ENCODE measurements at regions not wholly inside any gene's neighbourhood (a gene's known extent, or its start where the extent isn't known, plus 50 kb on each side); places are given as distances from the start of the nearest gene placed in this dataset.
"Not testable (repeated sequence)": the region's sequence is repeated elsewhere in the genome, so short reads cannot be mapped to it uniquely, and the experiment has no call there.

DNA sequence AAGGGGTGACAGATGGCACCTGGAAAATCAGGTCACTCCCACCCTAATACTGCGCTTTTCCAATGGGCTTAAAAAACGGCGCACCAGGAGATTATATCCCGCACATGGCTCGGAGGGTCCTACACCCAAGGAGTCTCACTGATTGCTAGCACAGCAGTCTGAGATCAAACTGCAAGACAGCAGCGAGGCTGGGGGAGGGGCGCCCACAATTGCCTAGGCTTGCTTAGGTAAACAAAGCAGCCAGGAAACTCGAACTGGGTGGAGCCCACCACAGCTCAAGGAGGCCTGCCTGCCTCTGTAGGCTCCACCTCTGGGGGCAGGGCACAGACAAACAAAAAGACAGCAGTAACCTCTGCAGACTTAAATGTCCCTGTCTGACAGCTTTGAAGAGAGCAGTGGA is 205.7 kb upstream of the HTR1E start:
- not testable (repeated sequence) for DNase-seq (ENCODE audit: low spot score)

DNA sequence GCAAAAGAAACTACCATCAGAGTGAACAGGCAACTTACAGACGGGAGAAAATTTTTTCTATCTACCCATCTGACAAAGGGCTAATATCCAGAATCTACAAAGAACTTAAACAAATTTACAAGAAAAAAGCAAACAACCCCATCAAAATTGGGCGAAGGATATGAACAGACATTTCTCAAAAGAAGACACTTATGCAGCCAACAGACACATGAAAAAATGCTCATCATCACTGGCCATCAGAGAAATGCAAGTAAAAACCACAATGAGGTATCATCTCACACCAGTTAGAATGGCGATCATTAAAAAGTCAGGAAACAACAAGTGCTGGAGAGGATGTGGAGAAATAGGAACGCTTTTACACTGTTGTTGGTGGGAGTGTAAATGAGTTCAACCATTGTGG is 206.6 kb upstream of the HTR1E start:
- DNase-seq (ENCODE audit: low spot score) = not testable (repeated sequence)

DNA sequence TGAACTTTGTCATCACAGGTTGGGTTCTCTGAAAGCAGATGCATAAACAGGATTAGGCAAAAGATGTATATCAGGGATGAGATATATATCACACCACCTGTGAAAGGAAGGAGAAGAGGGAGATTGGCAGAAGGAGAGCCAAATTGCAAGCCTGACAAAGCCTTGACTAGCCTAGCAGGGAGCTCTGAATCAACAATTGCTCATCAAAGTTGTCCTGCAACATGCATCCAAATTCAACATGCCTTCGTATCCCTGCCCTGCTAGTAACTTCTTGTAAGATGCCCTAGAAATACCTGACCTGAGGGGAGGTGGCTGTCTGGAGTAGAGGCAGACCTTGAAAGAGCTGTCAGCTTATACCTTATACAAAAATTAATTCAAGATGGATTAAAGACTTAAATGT is 207.1 kb upstream of the HTR1E start:
- no peak for DNase-seq (ENCODE audit: low spot score)

DNA sequence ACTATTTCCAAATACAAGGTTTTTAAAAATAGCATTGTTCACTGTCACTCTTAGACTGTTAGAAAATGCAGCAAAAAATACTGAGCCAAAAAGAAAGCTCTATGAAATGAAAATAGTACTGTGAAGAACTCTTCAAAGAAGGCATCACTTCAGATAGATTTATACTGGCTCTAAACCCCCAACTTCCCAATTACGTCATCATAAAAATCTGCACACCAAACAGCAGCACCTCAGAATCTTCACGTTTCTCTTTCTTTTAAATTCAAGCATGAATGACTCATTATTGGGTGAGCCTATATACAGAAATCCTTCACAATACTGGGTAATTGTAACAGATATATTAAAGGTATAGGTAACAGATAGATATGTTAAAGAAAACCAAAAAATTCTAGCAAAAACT is 208.4 kb upstream of the HTR1E start:
- no peak for DNase-seq (ENCODE audit: low spot score)

DNA sequence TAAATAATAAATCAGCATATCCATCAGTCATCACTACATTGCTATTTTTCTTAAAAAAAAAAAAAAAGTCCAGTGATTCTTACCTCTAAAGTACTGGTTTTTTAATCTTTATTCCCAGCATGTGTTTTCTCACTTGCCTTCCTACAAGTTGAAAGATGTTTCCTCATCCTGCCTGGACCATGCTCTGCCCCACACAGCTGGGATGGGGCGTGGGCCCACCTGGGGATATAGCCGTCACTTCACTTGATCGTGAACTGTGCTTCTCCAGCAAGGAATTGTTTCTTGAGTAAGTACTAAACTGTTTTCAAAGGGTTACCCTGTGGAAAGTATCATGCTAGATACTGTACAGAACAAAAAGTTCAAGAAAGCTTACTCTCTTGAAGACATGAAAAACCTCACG is 212.6 kb upstream of the HTR1E start:
- DNase-seq (ENCODE audit: low spot score) = no peak

DNA sequence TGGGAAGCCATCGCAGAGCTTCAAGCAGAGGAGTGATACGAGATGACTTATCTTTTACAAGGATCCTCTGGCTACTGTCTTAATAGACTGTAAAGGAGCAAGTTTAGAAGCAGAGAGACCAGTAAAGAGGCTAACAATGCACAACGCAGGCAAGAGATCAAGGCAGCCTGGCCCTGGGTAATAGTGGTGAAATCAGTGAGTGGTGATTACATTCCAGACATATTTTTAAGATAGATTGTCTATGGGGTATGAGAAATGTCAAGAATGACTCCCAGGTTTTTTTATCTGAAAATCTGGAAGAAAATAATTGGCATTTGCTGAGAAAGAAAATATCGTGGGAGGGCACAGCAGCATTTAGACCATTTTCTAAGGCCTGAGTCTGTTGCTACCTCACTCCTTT is 213.6 kb upstream of the HTR1E start:
- no peak for DNase-seq (ENCODE audit: low spot score)

DNA sequence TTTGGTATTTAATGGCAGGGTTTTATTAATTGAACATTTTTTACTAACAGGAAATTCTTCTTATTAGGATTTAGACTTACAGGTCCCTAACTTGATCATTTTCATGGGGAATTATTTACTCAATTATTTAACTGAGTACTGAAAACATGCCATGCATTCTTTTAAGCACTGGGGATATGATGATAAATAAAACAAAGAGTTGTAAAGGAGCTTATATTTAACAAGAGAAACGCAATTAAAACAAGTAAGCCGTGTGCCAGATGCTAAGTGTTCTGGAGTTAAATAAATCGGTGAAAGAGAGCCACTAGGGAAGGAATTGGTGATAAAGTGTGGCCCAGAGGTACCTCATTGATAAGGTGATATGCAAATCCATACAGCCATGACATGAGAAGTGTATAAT is 214.2 kb upstream of the HTR1E start:
- DNase-seq (ENCODE audit: low spot score) = no peak

DNA sequence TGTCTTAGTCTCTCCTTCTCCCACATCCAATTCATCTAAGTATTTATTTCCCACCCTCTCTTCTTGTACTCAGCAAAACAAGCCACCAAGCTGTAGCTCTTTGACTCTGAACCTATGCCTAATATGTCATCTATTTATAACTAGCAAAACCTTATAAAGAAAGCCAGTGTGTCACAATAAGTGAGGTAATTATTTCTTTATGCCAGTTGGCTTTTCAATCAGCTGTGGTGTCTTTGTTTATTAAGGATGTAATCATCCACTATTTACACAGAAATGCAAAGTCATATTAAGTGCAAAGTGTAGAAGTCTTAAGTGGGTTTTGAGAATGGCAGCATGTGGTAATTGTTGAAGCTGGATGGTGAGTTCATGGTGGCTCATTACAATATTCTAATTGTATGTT is 215.2 kb upstream of the HTR1E start:
- DNase-seq (ENCODE audit: low spot score) = no peak

DNA sequence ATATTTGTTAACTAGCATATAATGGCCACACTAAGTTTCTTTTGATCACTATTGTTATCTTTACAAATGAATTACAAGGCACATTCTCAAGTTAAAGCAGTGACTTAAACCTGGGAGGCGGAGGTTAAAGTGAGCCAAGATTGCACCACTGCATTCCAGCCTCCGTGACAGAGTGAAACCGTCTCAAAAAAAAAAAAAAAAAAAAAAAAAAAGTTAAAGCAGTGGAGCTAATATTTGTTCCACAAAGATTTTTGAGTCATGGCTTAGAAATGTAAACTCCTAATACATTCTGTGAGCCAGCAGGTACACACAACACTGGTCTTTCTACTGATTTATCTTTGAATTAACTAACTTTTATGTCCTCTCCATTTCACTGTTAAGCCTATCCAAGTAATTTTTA is 221.7 kb upstream of the HTR1E start:
- DNase-seq (ENCODE audit: low spot score) = no peak

DNA sequence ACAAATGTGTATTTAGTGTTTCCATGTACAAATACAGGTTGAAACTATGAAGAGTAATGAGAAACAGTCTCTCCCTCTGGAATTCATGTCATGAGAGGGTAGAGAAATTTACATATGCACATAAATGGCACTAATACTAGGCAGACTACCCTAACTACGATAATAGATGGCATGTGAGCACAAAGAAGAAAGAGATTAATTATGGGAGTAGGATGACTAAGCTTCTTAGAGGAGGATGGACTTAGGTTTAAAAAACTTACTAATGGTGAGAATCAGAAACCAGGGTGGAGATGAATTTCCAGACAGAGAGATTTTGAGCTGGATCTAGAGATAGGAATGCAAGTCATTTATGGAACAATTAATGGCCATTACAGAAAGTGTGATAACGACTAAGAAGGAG is 225.3 kb upstream of the HTR1E start:
- DNase-seq (ENCODE audit: low spot score) = no peak

DNA sequence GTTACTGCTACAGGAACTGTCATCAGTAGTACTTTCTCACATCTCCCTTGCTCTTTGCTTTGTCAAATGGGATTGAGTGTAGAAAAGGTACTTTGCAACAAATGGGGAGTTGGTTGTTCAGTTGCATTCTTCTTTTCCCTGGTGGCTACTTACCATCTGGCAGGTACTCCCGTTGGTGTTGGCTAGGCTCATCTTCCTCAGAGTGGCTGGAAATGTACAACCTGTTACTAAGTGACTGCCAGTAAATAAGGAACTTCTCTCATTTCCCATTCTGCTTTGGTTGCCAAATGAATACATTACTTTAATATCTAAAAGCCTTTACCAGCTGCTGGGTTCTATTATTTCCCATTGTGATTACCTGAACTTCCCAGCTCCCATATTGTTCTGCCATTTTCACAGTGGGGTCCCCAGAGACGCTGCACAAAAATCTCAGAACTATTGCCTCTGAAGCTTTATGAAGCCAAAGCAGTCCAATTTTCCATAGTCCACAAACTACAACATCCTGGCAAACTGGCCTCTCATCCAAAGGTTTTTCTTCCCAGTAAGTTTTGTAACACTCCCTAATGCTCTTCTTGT is 229.7 kb upstream of the HTR1E start:
- no peak for DNase-seq (ENCODE audit: low spot score)

DNA sequence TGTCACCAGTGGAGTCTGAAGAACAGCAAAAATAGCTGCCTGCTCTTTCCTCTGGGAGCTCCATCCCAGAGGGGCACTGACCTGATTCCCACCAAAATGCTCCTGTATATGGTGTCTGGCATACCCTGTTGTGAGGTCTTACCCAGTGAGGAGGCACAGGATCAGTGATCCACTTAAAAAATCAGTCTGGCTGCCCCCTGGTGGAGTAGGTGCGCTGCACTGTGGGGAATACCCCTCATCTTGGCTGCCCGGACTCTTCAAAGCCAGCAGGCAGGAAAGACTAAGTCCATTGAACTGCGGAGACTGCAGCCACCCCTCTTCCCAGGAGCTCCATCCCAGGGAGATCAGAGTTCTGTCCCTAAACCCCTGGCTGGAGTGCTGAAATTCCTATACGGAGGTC is 230.9 kb upstream of the HTR1E start:
- peak; percentile 24 for DNase-seq (ENCODE audit: low spot score)

DNA sequence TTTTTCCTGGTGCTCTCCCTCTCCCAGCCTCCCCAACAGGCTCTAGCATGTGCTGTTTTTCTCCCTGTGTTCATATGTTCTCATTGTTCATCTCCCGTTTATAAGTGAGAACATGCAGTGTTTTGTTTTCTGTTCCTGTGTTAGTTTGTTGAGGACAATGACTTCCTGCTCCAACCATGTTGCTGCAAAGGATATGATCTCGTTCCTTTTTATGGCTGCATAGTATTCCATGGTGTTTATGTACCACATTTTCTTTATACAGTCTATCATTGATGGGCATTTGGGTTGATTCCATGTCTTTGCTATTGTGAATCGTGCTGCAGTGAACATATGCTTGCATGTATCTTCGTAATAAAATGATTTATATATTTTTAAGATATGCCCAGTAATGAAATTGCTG is 236.1 kb upstream of the HTR1E start:
- DNase-seq (ENCODE audit: low spot score) = not testable (repeated sequence)

DNA sequence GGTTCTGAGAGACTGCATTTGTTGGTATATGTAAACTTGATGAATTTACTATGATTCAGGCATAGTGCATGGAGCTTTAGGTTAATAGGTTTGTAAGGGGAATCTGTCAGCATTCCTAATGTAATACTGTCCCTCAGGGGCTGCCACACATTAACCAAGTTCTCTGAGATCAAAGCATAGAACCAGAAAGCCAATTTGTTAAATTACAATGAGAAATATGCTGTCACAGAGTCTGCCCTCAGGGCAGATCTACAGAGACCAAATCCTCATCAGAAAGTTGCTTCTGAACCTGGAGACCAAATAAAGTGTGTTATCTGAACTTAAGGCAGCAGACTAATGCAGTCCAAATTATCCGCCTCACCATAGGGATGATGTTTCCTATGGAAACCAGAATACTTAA is 250.8 kb upstream of the HTR1E start:
- no peak for DNase-seq (ENCODE audit: low spot score)

DNA sequence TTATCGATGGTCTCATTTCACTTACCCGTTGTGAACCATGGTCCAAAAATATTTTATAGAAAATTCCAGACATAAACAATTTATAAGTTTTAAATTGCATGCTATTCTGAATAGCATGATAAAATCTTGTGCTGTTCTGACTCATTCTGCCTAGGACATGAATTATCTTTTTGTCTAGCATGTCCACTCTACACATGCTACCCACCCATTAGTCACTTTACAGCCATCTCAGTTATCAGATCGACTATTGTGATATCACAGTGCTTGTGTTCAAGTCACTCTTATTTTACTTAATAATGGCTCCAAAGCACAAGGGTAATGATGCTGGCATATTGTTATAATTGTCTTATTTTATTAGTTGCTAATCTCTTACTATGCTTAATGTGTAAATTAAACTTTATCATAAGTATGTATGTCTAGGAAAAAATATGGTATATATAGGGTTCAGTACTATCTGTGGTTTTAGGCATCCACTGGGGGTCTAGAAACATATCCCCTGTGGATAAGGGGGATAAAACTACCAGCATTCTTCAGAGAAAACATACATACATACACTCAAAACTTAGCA is 252.0 kb upstream of the HTR1E start:
- DNase-seq (ENCODE audit: low spot score) = no peak

DNA sequence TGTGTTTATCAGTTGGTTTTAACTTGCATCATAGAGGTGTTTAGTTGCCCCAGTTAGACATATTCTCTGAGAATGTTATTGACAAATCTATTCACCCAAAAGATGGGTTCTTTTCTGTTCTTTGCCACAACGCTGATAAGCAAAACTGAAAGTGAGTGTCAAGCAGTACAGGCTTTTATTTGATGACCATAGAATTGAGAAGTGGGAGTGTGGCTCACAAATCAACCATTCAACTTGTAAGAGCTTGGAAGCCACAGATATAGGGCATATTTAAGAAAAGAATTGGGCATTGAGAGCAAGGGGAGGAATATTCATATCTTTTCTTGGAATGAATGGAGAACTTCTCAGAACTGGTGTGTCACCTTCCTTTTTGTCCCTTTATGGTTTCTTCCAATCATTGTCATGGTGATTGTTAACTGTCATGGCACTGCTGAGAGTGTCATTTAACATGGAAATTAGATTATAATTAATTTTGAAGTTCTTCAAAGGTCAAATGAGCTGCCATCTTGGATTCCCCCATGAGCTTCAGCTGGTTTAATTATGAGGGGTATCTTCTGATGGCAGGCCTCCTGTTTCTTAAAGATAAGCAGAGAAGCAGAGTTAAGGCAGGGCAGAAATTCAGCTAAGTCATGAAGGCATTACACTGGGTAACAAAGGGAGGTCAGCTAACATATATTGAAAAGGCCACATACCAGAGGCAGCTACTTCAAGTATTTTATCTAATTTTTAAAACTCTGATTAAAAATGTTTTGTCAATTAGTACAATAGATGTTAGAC is 254.0 kb upstream of the HTR1E start:
- DNase-seq (ENCODE audit: low spot score) = no peak

DNA sequence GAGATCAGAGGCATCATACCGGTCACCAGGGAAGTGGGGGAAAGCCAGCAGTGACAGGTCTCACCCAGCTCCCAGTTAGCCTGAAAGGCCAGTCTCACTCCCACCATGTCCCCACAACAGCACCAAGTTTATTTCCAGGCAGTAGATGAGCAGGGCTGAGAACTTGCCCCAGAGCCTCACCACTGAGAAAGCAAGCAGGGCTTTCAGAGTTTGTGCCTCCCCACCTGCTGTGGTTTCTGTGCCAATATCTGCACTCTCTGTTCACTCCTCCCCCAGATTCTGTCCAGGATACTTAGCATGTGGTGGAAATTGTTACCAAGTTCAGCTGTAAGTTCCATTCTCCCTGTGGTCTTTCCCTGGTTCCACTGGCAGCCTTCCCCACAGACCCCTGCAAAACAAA is 255.0 kb upstream of the HTR1E start:
- no peak for DNase-seq (ENCODE audit: low spot score)

DNA sequence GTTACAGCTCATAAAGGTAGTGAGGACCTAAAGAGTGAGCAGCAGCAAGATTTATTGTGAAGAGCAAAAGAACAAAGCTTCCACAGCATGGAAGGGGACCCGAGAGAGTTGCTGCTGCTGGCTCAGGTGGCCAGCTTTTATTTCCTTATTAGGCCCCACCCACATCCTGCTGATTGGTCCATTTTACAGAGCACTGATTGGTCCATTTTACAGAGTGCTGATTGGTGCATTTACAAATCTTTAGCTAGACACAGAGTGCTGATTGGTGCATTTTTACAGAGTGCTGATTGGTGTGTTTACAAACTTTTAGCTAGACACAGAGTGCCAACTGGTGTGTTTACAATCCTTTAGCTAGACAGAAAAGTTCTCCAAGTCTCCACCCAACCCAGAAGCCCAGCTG is 256.2 kb upstream of the HTR1E start:
- not testable (repeated sequence) for DNase-seq (ENCODE audit: low spot score)

DNA sequence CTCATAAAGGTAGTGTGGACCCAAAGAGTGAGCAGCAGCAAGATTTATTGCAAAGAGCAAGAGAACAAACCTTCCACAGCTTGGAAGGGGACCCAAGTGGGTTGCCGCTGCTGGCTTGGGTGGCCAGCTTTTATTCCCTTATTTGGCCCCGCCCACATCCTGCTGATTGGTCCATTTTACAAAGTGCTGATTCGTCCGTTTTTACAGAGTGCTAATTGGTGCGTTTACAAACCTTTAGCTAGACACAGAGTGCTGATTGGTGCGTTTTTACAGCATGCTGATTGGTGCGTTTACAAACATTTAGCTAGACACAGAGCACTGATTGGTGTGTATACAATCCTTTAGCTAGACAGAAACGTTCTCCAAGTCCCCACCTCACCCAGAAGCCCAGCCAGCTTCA is 265.2 kb upstream of the HTR1E start:
- not testable (repeated sequence) for DNase-seq (ENCODE audit: low spot score)

DNA sequence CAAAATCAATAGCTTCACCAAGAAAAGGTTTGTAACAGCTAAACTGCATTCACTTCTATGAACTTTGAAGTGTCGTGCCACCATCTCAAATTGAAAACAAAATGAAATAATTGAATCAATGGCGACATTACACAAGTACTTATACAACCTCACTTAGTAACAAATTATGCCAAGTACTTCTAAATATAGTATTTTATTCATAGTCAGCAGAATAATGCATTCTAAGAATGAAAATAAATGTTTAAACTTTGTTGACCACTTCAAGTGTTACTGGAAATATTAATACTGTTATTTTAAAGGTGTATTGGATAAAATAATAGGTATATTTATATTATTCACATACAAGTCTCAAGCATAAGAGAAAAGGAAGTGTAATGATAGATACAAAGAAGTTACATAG is 280.1 kb upstream of the HTR1E start:
- DNase-seq (ENCODE audit: low spot score) = no peak

DNA sequence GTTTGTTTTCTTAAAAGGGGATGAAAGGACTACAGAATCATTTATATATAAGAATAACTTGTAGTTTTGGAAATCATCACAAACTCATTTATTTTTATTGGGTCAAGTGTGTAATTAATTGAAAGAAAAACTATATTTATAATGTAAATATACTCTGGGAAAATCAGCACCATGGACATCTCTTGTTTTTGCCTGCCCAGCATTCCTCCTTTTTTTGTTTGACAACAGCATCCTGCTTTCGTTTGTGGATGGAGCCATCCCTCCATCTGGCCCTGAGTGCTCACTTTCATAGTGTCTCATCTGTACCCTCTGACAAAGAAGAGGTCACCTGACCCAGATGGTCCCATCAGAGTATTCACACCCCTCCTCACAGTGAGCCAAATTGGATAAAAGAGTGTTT is 308.2 kb upstream of the HTR1E start:
- DNase-seq (ENCODE audit: low spot score) = no peak

DNA sequence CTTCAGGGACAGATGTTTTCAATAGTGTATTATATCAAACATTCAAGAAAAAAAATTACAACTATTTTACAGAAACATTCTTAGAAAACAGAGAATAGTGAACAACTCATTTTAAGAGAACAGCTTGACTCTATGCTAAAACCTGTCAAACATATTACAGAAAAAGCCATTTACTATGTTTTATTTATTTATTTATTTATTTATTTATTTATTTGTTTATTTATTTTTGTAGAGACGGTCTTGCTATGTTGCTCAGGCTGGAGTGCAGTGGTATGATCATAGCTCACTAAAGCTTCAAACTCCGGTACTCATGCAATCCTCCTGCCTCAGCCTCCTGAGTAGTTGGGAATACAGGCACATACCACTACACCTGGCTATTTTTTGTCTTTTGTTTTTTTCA is 317.9 kb upstream of the HTR1E start:
- no peak for DNase-seq (ENCODE audit: low spot score)

DNA sequence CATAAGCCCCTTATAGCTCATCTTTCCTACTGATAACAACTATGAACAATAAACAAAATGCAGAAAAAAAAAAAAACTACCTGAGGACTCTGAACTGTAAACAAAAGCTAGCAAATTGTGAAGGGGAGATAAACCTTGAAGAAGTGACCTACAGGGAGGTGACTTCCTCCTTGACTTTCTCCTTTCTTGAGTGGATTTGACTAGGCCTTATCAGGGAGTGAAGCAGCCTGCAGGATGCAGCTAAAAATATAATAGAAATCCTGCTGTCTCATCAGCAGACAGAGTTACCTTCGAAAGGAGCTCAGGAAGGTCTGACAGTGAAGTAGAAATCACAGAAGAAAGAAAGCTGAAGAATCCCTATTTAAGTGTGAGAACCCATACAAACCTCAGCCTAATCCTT is 322.0 kb upstream of the HTR1E start:
- no peak for DNase-seq (ENCODE audit: low spot score)

Data from NAMALWA (cell line).